ENCODE measurements at regions not wholly inside any gene's neighbourhood (a gene's known extent, or its start where the extent isn't known, plus 50 kb on each side); places are given as distances from the start of the nearest gene placed in this dataset.

DNA sequence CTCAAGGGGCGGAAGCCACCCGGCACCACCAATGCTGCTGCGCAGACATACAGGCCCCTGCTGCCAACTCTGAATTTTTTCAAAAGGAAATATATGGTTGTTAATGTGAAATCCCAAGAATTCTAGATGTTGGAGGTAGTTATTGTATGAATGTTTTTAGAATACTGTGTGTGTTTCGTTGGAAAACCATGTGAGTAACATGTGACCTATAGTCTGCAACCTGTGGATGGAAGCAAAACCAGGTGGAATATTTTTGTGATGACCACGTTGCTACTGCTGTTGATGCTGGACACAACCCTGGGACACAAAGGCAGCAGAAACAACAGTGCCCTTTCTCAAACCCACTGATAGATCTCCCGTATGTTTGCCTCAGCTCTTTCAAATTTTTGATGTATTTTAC lies 376.3 kb upstream of the SALL1 start:
- TF ChIP-seq CEBPB (IDR thresholded peaks at IDR 0.05) (no peak), TEAD4 (IDR thresholded peaks at IDR 0.05) (no peak), RAD21 (IDR thresholded peaks at IDR 0.05; ENCODE audit: low read depth) (no peak), TCF12 (IDR thresholded peaks at IDR 0.05; ENCODE audit: low read depth) (no peak), YY1 (IDR thresholded peaks at IDR 0.05; ENCODE audit: low read depth) (no peak), ZBTB7A (IDR thresholded peaks at IDR 0.05; ENCODE audit: low read depth) (no peak), EP300 (IDR thresholded peaks at IDR 0.05; ENCODE audit: borderline replicate concordance) (no peak), EGR1 (IDR thresholded peaks at IDR 0.05) (no peak), FOXM1 (IDR thresholded peaks at IDR 0.05; ENCODE audit: borderline replicate concordance, low read depth) (no peak), TAF1 (IDR thresholded peaks at IDR 0.05; ENCODE audit: low read depth) (no peak)
- TF ChIP-seq, protein P1, sequence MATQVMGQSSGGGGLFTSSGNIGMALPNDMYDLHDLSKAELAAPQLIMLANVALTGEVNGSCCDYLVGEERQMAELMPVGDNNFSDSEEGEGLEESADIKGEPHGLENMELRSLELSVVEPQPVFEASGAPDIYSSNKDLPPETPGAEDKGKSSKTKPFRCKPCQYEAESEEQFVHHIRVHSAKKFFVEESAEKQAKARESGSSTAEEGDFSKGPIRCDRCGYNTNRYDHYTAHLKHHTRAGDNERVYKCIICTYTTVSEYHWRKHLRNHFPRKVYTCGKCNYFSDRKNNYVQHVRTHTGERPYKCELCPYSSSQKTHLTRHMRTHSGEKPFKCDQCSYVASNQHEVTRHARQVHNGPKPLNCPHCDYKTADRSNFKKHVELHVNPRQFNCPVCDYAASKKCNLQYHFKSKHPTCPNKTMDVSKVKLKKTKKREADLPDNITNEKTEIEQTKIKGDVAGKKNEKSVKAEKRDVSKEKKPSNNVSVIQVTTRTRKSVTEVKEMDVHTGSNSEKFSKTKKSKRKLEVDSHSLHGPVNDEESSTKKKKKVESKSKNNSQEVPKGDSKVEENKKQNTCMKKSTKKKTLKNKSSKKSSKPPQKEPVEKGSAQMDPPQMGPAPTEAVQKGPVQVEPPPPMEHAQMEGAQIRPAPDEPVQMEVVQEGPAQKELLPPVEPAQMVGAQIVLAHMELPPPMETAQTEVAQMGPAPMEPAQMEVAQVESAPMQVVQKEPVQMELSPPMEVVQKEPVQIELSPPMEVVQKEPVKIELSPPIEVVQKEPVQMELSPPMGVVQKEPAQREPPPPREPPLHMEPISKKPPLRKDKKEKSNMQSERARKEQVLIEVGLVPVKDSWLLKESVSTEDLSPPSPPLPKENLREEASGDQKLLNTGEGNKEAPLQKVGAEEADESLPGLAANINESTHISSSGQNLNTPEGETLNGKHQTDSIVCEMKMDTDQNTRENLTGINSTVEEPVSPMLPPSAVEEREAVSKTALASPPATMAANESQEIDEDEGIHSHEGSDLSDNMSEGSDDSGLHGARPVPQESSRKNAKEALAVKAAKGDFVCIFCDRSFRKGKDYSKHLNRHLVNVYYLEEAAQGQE (IDR thresholded peaks at IDR 0.05; ENCODE audit: low read depth): no peak
- TF ChIP-seq, protein P2, sequence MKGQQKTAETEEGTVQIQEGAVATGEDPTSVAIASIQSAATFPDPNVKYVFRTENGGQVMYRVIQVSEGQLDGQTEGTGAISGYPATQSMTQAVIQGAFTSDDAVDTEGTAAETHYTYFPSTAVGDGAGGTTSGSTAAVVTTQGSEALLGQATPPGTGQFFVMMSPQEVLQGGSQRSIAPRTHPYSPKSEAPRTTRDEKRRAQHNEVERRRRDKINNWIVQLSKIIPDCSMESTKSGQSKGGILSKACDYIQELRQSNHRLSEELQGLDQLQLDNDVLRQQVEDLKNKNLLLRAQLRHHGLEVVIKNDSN (IDR thresholded peaks at IDR 0.05): no peak
